IMR-90 (cell line): ENCODE measurements at regions not wholly inside any gene's neighbourhood (a gene's known extent, or its start where the extent isn't known, plus 50 kb on each side); places are given as distances from the start of the nearest gene placed in this dataset.

Source experiments
- CHD1 ChIP-seq: IDR thresholded peaks from 2 replicates; pipeline ENCODE4 v1.6.1; 2012; ENCODE audit warnings: low read depth, low read length, improper control_type of control experiment
- CTCF ChIP-seq: conservative IDR thresholded peaks from 2 replicates; pipeline ENCODE4 v1.5.1; 2012; ENCODE audit warnings: mild to moderate bottlenecking, low read depth, low read length, improper control_type of control experiment
- FOS ChIP-seq: fragments of 150-350 bp; IDR thresholded peaks from 2 replicates; pipeline ENCODE4 v1.6.1; 2016; ENCODE audit warnings: low read depth, low read length
- MAFK ChIP-seq: IDR thresholded peaks from 2 replicates; pipeline ENCODE4 v1.6.1; 2012; ENCODE audit warnings: low read depth, low read length, improper control_type of control experiment
- NFE2L2 ChIP-seq: fragments of 150-350 bp; IDR thresholded peaks from 2 replicates; pipeline ENCODE4 v1.6.1; 2016; ENCODE audit warnings: low read depth, mild to moderate bottlenecking, low read length
- POLR2A ChIP-seq: IDR thresholded peaks from 2 replicates; pipeline ENCODE4 v1.6.1; 2012; ENCODE audit warnings: mild to moderate bottlenecking, low read depth, low read length
- SMC3 ChIP-seq: fragments of 150-350 bp; IDR thresholded peaks from 2 replicates; pipeline ENCODE4 v1.6.1; 2016; ENCODE audit warnings: low read depth, mild to moderate bottlenecking, antibody characterized with exemption, low read length, moderate library complexity

DNA sequence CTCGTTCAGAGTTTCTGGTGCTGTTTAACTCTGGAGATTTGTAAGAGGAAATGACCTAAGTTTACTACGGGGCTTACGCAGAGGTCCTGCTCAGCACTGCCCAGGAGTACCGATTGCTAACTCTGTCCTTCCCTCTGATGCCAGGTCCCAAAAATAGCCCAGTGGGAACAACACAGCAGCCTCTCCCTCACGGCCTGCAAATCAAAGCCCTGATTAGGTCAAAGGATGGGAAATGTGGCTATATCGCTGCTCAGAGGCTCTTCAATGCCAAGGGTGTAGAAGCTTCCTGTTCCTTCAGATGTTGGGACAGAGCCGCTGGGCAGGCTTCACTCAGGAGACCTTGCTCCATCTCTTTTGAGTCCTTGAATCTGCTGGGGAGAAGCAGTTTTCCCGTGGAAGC lies 174.2 kb upstream of the KCNJ16 start:
- TF ChIP-seq CTCF (no peak), MAFK (no peak), POLR2A (no peak), FOS (no peak), CHD1 (no peak), NFE2L2 (no peak), SMC3 (no peak)
